H1 (cell line): ENCODE measurements at regions not wholly inside any gene's neighbourhood (a gene's known extent, or its start where the extent isn't known, plus 50 kb on each side); places are given as distances from the start of the nearest gene placed in this dataset.

ENCODE experiments used
- CTCF ChIA-PET: fragments of 300-600 bp; sonication (Branson Sonifier 250); formaldehyde crosslinking; loops from one replicate; lab custom pipeline; 2021; ENCODE audit not compliant: partially characterized antibody; lab: Charles Lee
- POLR2A ChIA-PET: fragments of 300-600 bp; sonication (Branson Sonifier 250); formaldehyde crosslinking; loops from one replicate; lab custom pipeline; 2021; ENCODE audit warnings: inconsistent platforms; ENCODE audit not compliant: partially characterized antibody; lab: Charles Lee
- DNase-seq, 2 experiments: peaks; one replicate each; pipeline versions ENCODE4 v3.0.0 to v3.0.0-alpha.2; 2010 to 2022; ENCODE audit warnings: low spot score in 2 of 2, low read depth in 1 of 2, mixed read lengths in 1 of 2
- FAIRE-seq: peaks from 2 replicates; lab custom pipeline; 2011; peaks lifted over from hg19 to GRCh38; lab: Jason Lieb, UNC
- H2AFZ ChIP-seq: 2 replicates; pipeline ENCODE4 v1.8.1; 2012; ENCODE audit warnings: low read length, inconsistent platforms
- H2AK5ac ChIP-seq: 2 replicates; pipeline ENCODE4 v1.6.1; 2013; ENCODE audit warnings: low read depth, low read length
- H2BK120ac ChIP-seq: replicated peaks from 2 replicates; pipeline ENCODE3; 2013; ENCODE audit warnings: low read depth, low read length, inconsistent platforms
- H2BK12ac ChIP-seq: 2 replicates; pipeline ENCODE4 v1.6.1; 2013; ENCODE audit warnings: low read depth, low read length
- H2BK15ac ChIP-seq: 2 replicates; pipeline ENCODE4 v1.6.1; 2013; ENCODE audit warnings: low read length
- H2BK20ac ChIP-seq: 2 replicates; pipeline ENCODE4 v1.6.1; 2013; ENCODE audit warnings: low read length
- H2BK5ac ChIP-seq: 2 replicates; pipeline ENCODE4 v1.6.1; 2013; ENCODE audit warnings: low read depth, low read length
- H3K14ac ChIP-seq: 2 replicates; pipeline ENCODE4 v1.6.1; 2013; ENCODE audit warnings: inconsistent platforms; ENCODE audit not compliant: insufficient read length
- H3K18ac ChIP-seq: 2 replicates; pipeline ENCODE4 v1.6.1; 2013; ENCODE audit warnings: low read length; ENCODE audit errors: extremely low read depth
- H3K23ac ChIP-seq: 2 replicates; pipeline ENCODE4 v1.6.1; 2013; ENCODE audit warnings: inconsistent platforms; ENCODE audit not compliant: insufficient read length
- H3K23me2 ChIP-seq: 2 replicates; pipeline ENCODE4 v1.6.1; 2013; ENCODE audit warnings: low read depth, low read length
- H3K27ac ChIP-seq: 2 replicates; pipeline ENCODE4 v1.6.1; 2011; ENCODE audit warnings: low read depth, low read length, inconsistent platforms
- H3K27me3 ChIP-seq, 4 experiments: replicated peaks in 1 of 4; 1 replicate in 1 of 4; 2 replicates in 3 of 4; pipeline versions ENCODE4 v1.6.1 to v1.8.1; 2011 to 2013; ENCODE audit warnings: low read length in 3 of 4, mild to moderate bottlenecking in 3 of 4, inconsistent platforms in 2 of 4, mixed read lengths in 2 of 4, moderate library complexity in 1 of 4; ENCODE audit not compliant: control insufficient read depth in 3 of 4, insufficient read depth in 3 of 4; ENCODE audit errors: extremely low read depth in 1 of 4
- H3K36me3 ChIP-seq, 4 experiments: 2 replicates each; pipeline versions ENCODE4 v1.6.1 to v1.8.1; 2011 to 2013; ENCODE audit warnings: mild to moderate bottlenecking in 4 of 4, low read length in 3 of 4, moderate library complexity in 2 of 4, control low read depth in 1 of 4, inconsistent platforms in 1 of 4; ENCODE audit not compliant: insufficient read depth in 4 of 4, control insufficient read depth in 2 of 4
- H3K4ac ChIP-seq: replicated peaks from 2 replicates; pipeline ENCODE3; 2013; ENCODE audit warnings: low read length, low read depth, mixed read lengths, inconsistent platforms; ENCODE audit not compliant: insufficient read length
- H3K4me1 ChIP-seq, 4 experiments: replicated peaks in 1 of 4; 1 replicate in 1 of 4; 2 replicates in 3 of 4; pipeline versions ENCODE4 v1.6.1 to v1.8.1; 2011 to 2013; ENCODE audit warnings: low read length in 3 of 4, inconsistent platforms in 2 of 4, mixed read lengths in 1 of 4; ENCODE audit not compliant: insufficient read depth in 4 of 4, control insufficient read depth in 3 of 4
- H3K4me2 ChIP-seq, 2 experiments: 2 replicates each; pipeline versions ENCODE4 v1.6.1 to v1.8.1; 2011 to 2013; ENCODE audit warnings: low read depth in 2 of 2, low read length in 2 of 2, control low read depth in 1 of 2, inconsistent platforms in 1 of 2, mild to moderate bottlenecking in 1 of 2; ENCODE audit not compliant: insufficient read depth in 1 of 2
- H3K4me3 ChIP-seq, 4 experiments: fragments of 200-600, 300-600 bp in 1 of 4; sonication (generic), shearing (Covaris generic), sonication (Bioruptor Twin) in 1 of 4; 2 replicates each; pipeline versions ENCODE4 v1.5.1 to v1.8.1; 2011 to 2016; ENCODE audit warnings: low read length in 4 of 4, low read depth in 3 of 4, control low read depth in 2 of 4, inconsistent platforms in 2 of 4, mild to moderate bottlenecking in 2 of 4, mixed read lengths in 1 of 4, moderate library complexity in 1 of 4; ENCODE audit not compliant: insufficient read depth in 2 of 4; ENCODE audit errors: extremely low read depth in 1 of 4
- H3K56ac ChIP-seq: replicated peaks from 2 replicates; pipeline ENCODE3; 2013; ENCODE audit warnings: low read depth, mild to moderate bottlenecking, mixed read lengths, low read length, inconsistent platforms; ENCODE audit not compliant: insufficient read length
- H3K79me1 ChIP-seq: 2 replicates; pipeline ENCODE4 v1.6.1; 2013; ENCODE audit warnings: low read depth, low read length, control low read depth
- H3K79me2 ChIP-seq, 2 experiments: 2 replicates each; pipeline versions ENCODE4 v1.6.1 to v1.8.1; 2012 to 2013; ENCODE audit warnings: low read length in 2 of 2, mild to moderate bottlenecking in 2 of 2, inconsistent platforms in 1 of 2; ENCODE audit not compliant: insufficient read depth in 2 of 2, control insufficient read depth in 1 of 2
- H3K9ac ChIP-seq, 4 experiments: replicated peaks in 1 of 4; 1 replicate in 1 of 4; 2 replicates in 3 of 4; pipeline versions ENCODE4 v1.6.1 to v1.8.1; 2011 to 2013; ENCODE audit warnings: low read depth in 3 of 4, low read length in 3 of 4, control low read depth in 2 of 4, mild to moderate bottlenecking in 2 of 4, moderate library complexity in 2 of 4, inconsistent platforms in 1 of 4; ENCODE audit errors: extremely low read depth in 1 of 4
- H3K9me3 ChIP-seq, 2 experiments: 2 replicates each; pipeline versions ENCODE4 v1.6.1 to v1.8.1; 2012 to 2013; ENCODE audit warnings: mild to moderate bottlenecking in 2 of 2, moderate library complexity in 2 of 2, control low read depth in 1 of 2, inconsistent platforms in 1 of 2, low read depth in 1 of 2, low read length in 1 of 2, mixed read lengths in 1 of 2; ENCODE audit not compliant: insufficient read depth in 2 of 2
- H4K20me1 ChIP-seq, 2 experiments: replicated peaks in 1 of 2; 2 replicates each; pipeline versions ENCODE3 to v1.8.1; 2011 to 2013; ENCODE audit warnings: inconsistent platforms in 2 of 2, low read length in 2 of 2, mild to moderate bottlenecking in 1 of 2; ENCODE audit not compliant: insufficient read depth in 2 of 2, control insufficient read depth in 1 of 2
- H4K5ac ChIP-seq: 2 replicates; pipeline ENCODE4 v1.6.1; 2013; ENCODE audit warnings: low read length, low read depth, mixed read lengths, inconsistent platforms; ENCODE audit not compliant: insufficient read length
- H4K8ac ChIP-seq: 2 replicates; pipeline ENCODE4 v1.8.0; 2013; ENCODE audit warnings: mild to moderate bottlenecking, moderate library complexity, low read length, inconsistent platforms; ENCODE audit not compliant: insufficient read depth; ENCODE audit errors: extremely low read depth
- H4K91ac ChIP-seq: replicated peaks from 2 replicates; pipeline ENCODE3; 2013; ENCODE audit warnings: low read length, mixed read lengths, inconsistent platforms; ENCODE audit not compliant: insufficient read length
- CHD2 ChIP-seq: IDR thresholded peaks from 2 replicates; pipeline ENCODE4 v1.6.1; 2012; ENCODE audit warnings: low read length, improper control_type of control experiment
- FOSL1 ChIP-seq: IDR thresholded peaks from 2 replicates; pipeline ENCODE4 v1.6.1; 2011; ENCODE audit warnings: mild to moderate bottlenecking, low read depth, low read length, moderate library complexity; ENCODE audit not compliant: insufficient read depth
- JUND ChIP-seq: IDR thresholded peaks from 2 replicates; pipeline ENCODE4 v1.6.1; 2011; ENCODE audit warnings: mild to moderate bottlenecking, improper control_type of control experiment, low read length
- SIN3A ChIP-seq, 2 experiments: IDR thresholded peaks in 1 of 2; conservative IDR thresholded peaks in 1 of 2; 2 replicates each; pipeline ENCODE4 v1.6.1; 2011 to 2012; ENCODE audit warnings: low read length in 2 of 2, improper control_type of control experiment in 1 of 2, low read depth in 1 of 2, mild to moderate bottlenecking in 1 of 2
- ZNF274 ChIP-seq: IDR thresholded peaks from 2 replicates; pipeline ENCODE4 v1.7.0; 2012; ENCODE audit warnings: low read length, borderline replicate concordance; ENCODE audit errors: extremely low read depth

- H3K36me3 ChIP-seq = no peaks in the 10 kb centered on the region
- H3K9me3 ChIP-seq = no peaks in the 10 kb centered on the region
- H2BK5ac ChIP-seq = no peak overlapping the region
- no peak for DNase-seq
- no peaks in the 10 kb centered on the region for H4K20me1 ChIP-seq
- H2BK20ac ChIP-seq = no peak overlapping the region
- no peaks in the 10 kb centered on the region for H3K79me1 ChIP-seq
- no peak overlapping the region for H3K18ac ChIP-seq
- no peak overlapping the region for H3K23ac ChIP-seq
- no peak overlapping the region for H3K14ac ChIP-seq
- H4K5ac ChIP-seq = no peak overlapping the region
- H4K8ac ChIP-seq = no peak overlapping the region
- H3K23me2 ChIP-seq = no peaks in the 10 kb centered on the region; the same call in 1 of the 2 replicates
- H2BK12ac ChIP-seq = no peak overlapping the region
- H2AK5ac ChIP-seq = no peak overlapping the region
- H2AFZ ChIP-seq = no peak overlapping the region
- POLR2A ChIA-PET = no interaction called here
- no peak overlapping the region for H3K4me2 ChIP-seq
- H3K4me1 ChIP-seq = no peaks in the 10 kb centered on the region
- no peak overlapping the region for H3K27ac ChIP-seq
- H2BK120ac ChIP-seq = no peak overlapping the region
- FAIRE-seq = no peak
- no peak overlapping the region for H2BK15ac ChIP-seq
- H3K9ac ChIP-seq = no peak overlapping the region
- CTCF ChIA-PET = no interaction called here
- no peaks in the 10 kb centered on the region for H3K79me2 ChIP-seq
- H3K56ac ChIP-seq = no peak overlapping the region
- no peak overlapping the region for H3K4ac ChIP-seq
- H3K4me3 ChIP-seq = no peak overlapping the region
- H3K27me3 ChIP-seq = no peaks in the 10 kb centered on the region
- H4K91ac ChIP-seq = no peak overlapping the region
- TF ChIP-seq SIN3A (conservative IDR thresholded peaks at IDR 0.05 in 1 of 2, IDR thresholded peaks at IDR 0.05 in 1 of 2; ENCODE audit: low read depth in 1 of 2, low read length in 2 of 2) = no peak
- no peak for TF ChIP-seq JUND
- no peak for TF ChIP-seq FOSL1
- TF ChIP-seq ZNF274 = no peak
- no peak for TF ChIP-seq CHD2
Observed at GRCh38 chr9:82334286-82334685, 345.7 kb downstream of the SPATA31D1 start.
